H9 (cell line): ENCODE measurements at regions not wholly inside any gene's neighbourhood (a gene's known extent, or its start where the extent isn't known, plus 50 kb on each side); places are given as distances from the start of the nearest gene placed in this dataset.

Source experiments
- DNase-seq: peaks from one replicate; pipeline ENCODE4 v3.0.0-alpha.2; 2017
- H2AFZ ChIP-seq: one replicate; pipeline ENCODE4 v1.6.1; 2013; ENCODE audit warnings: mild to moderate bottlenecking, low read length, control low read depth, moderate library complexity
- H2AK5ac ChIP-seq: 2 replicates; pipeline ENCODE4 v1.6.1; 2013; ENCODE audit warnings: low read length, control low read depth, mixed read lengths; ENCODE audit not compliant: insufficient read length
- H2BK120ac ChIP-seq: one replicate; pipeline ENCODE4 v1.6.1; 2013; ENCODE audit warnings: low read depth, mild to moderate bottlenecking, low read length, control low read depth, inconsistent platforms; ENCODE audit not compliant: poor library complexity, severe bottlenecking
- H2BK12ac ChIP-seq: 2 replicates; pipeline ENCODE4 v1.6.1; 2013; ENCODE audit warnings: low read length, control low read depth, mixed read lengths, low read depth; ENCODE audit not compliant: insufficient read length
- H2BK15ac ChIP-seq: 2 replicates; pipeline ENCODE4 v1.6.1; 2013; ENCODE audit warnings: low read depth, low read length, control low read depth
- H2BK20ac ChIP-seq: one replicate; pipeline ENCODE4 v1.6.1; 2013; ENCODE audit warnings: low read depth, mild to moderate bottlenecking, low read length, control low read depth, inconsistent platforms; ENCODE audit not compliant: poor library complexity, severe bottlenecking
- H2BK5ac ChIP-seq: 2 replicates; pipeline ENCODE4 v1.6.1; 2013; ENCODE audit warnings: low read length, control low read depth, mixed read lengths; ENCODE audit not compliant: insufficient read length
- H3K14ac ChIP-seq: 2 replicates; pipeline ENCODE4 v1.6.1; 2013; ENCODE audit warnings: low read length, control low read depth; ENCODE audit not compliant: insufficient read depth
- H3K18ac ChIP-seq: 2 replicates; pipeline ENCODE4 v1.6.1; 2013; ENCODE audit warnings: low read depth, mild to moderate bottlenecking, mixed read lengths, low read length, control low read depth; ENCODE audit not compliant: insufficient read length
- H3K23ac ChIP-seq: 2 replicates; pipeline ENCODE4 v1.6.1; 2013; ENCODE audit warnings: low read length, control low read depth, mixed read lengths, low read depth; ENCODE audit not compliant: insufficient read length
- H3K23me2 ChIP-seq: 2 replicates; pipeline ENCODE4 v1.6.1; 2013; ENCODE audit warnings: low read depth, mild to moderate bottlenecking, mixed read lengths, low read length, control low read depth; ENCODE audit not compliant: insufficient read length, poor library complexity, severe bottlenecking
- H3K27ac ChIP-seq: 2 replicates; pipeline ENCODE4 v1.5.1; 2013; ENCODE audit warnings: low read length, control low read depth, mixed read lengths, low read depth; ENCODE audit not compliant: insufficient read length
- H3K27me3 ChIP-seq: 2 replicates; pipeline ENCODE4 v1.6.1; 2013; ENCODE audit warnings: low read length, control low read depth, inconsistent platforms; ENCODE audit not compliant: insufficient read depth
- H3K4ac ChIP-seq: 2 replicates; pipeline ENCODE4 v1.6.1; 2013; ENCODE audit warnings: low read depth, mild to moderate bottlenecking, control low read depth, inconsistent platforms, low read length, moderate library complexity
- H3K4me1 ChIP-seq: 2 replicates; pipeline ENCODE4 v1.6.1; 2013; ENCODE audit warnings: low read length, control low read depth, inconsistent platforms; ENCODE audit not compliant: insufficient read depth
- H3K4me2 ChIP-seq: 2 replicates; pipeline ENCODE4 v1.6.1; 2013; ENCODE audit warnings: low read length, control low read depth, mixed read lengths; ENCODE audit not compliant: insufficient read length, insufficient read depth
- H3K56ac ChIP-seq: 2 replicates; pipeline ENCODE4 v1.6.1; 2013; ENCODE audit warnings: low read depth, mild to moderate bottlenecking, mixed read lengths, low read length, control low read depth; ENCODE audit not compliant: insufficient read length
- H3K79me1 ChIP-seq: 2 replicates; pipeline ENCODE4 v1.6.1; 2013; ENCODE audit warnings: low read depth, mild to moderate bottlenecking, moderate library complexity, low read length, control low read depth, inconsistent platforms; ENCODE audit not compliant: insufficient read depth, poor library complexity, severe bottlenecking
- H3K79me2 ChIP-seq: 2 replicates; pipeline ENCODE4 v1.6.1; 2013; ENCODE audit warnings: low read length, control low read depth, inconsistent platforms; ENCODE audit not compliant: insufficient read depth
- H3K9ac ChIP-seq: 2 replicates; pipeline ENCODE4 v1.6.1; 2013; ENCODE audit warnings: low read length, control low read depth, mixed read lengths; ENCODE audit not compliant: insufficient read length; ENCODE audit errors: extremely low read depth
- H3K9me3 ChIP-seq: one replicate; pipeline ENCODE4 v1.6.1; 2013; ENCODE audit warnings: low read depth, low read length, inconsistent platforms; ENCODE audit not compliant: control insufficient read depth
- H3T11ph ChIP-seq: one replicate; pipeline ENCODE4 v1.6.1; 2013; ENCODE audit warnings: mild to moderate bottlenecking, low read length, control low read depth, inconsistent platforms
- H4K20me1 ChIP-seq: one replicate; pipeline ENCODE4 v1.6.1; 2013; ENCODE audit not compliant: control insufficient read depth, insufficient read length, insufficient read depth
- H4K5ac ChIP-seq: 2 replicates; pipeline ENCODE4 v1.6.1; 2013; ENCODE audit warnings: low read depth, mild to moderate bottlenecking, mixed read lengths, low read length, control low read depth; ENCODE audit not compliant: insufficient read length
- H4K8ac ChIP-seq: replicated peaks from 2 replicates; pipeline ENCODE4 v1.6.1; 2013; ENCODE audit warnings: low read length, control low read depth, mixed read lengths, low read depth; ENCODE audit not compliant: insufficient read length
- H4K91ac ChIP-seq: 2 replicates; pipeline ENCODE4 v1.6.1; 2013; ENCODE audit warnings: low read depth, mild to moderate bottlenecking, moderate library complexity, mixed read lengths, low read length, control low read depth; ENCODE audit not compliant: insufficient read length
- H3K27ac Mint-ChIP-seq, 3 experiments: 2 replicates in 2 of 3; 3 replicates in 1 of 3; pipeline ENCODE4 v1.8.0; 2020 to 2021; ENCODE audit warnings: mixed read lengths in 3 of 3, mild to moderate bottlenecking in 1 of 3, moderate library complexity in 1 of 3
- H3K27me3 Mint-ChIP-seq: 2 replicates; pipeline ENCODE4 v1.8.0; 2021; ENCODE audit warnings: low read depth, mild to moderate bottlenecking, moderate library complexity, mixed read lengths
- H3K36me3 Mint-ChIP-seq, 3 experiments: 2 replicates in 2 of 3; 3 replicates in 1 of 3; pipeline ENCODE4 v1.8.0; 2020 to 2021; ENCODE audit warnings: low read depth in 3 of 3, mixed read lengths in 3 of 3; ENCODE audit not compliant: insufficient read depth in 1 of 3
- H3K4me1 Mint-ChIP-seq, 2 experiments: 2 replicates each; pipeline ENCODE4 v1.8.0; 2020; ENCODE audit warnings: mixed read lengths in 2 of 2
- H3K4me3 Mint-ChIP-seq, 2 experiments: 2 replicates in 1 of 2; 3 replicates in 1 of 2; pipeline ENCODE4 v1.8.0; 2020 to 2021; ENCODE audit warnings: mild to moderate bottlenecking in 2 of 2, mixed read lengths in 2 of 2, moderate library complexity in 1 of 2
- H3K9me3 Mint-ChIP-seq, 2 experiments: 2 replicates in 1 of 2; 3 replicates in 1 of 2; pipeline ENCODE4 v1.8.0; 2020; ENCODE audit warnings: mild to moderate bottlenecking in 2 of 2, mixed read lengths in 2 of 2, moderate library complexity in 1 of 2
- WGBS: extraction: QIAGEN DNeasy Blood & Tissue Kit; methylation state at CpG from one replicate; pipeline ENCODE4 v1.1.7; 2013; ENCODE audit warnings: missing lambda C conversion rate, low lambda C conversion rate, mixed read lengths; ENCODE audit not compliant: insufficient read length; ENCODE audit errors: extremely low coverage; 5-methylcytosine and 5-hydroxymethylcytosine counted together
- TF ChIP-seq, protein P1 (sequence below): fragments of 200-600 bp; sonication (generic); conservative IDR thresholded peaks from 3 replicates; pipeline ENCODE4 v1.8.0; 2021; ENCODE audit warnings: antibody characterized with exemption, mild to moderate bottlenecking

DNA sequence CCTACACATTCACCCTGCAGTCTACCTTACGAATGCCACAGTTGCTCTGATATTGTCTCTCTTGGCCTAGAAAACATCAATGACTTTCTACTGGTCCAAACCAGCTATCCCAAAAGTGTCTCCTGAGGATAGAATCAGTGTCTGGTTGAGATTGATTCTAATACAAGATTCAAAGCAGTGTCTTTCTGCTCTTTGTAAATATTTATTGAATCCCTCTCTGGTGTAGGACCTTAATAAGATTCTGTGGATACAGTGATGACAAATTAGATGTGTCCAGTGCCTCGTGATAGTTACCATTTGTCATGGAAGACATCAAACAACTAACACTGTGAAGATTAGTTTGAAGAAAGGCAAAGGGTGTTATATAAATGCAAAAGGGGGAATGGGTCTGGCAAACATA lies 380.7 kb upstream of the TRIB2 start:
- Histone ChIP-seq H2BK5ac (no peak overlapping the region), H2BK12ac (no peak overlapping the region), H4K5ac (no peak overlapping the region), H2AK5ac (no peak overlapping the region), H3K4me1 (no peaks in the 10 kb centered on the region), H3T11ph (no peak overlapping the region), H3K79me2 (no peaks in the 10 kb centered on the region), H3K27ac (no peak overlapping the region), H3K56ac (no peak overlapping the region), H3K23me2 (no peaks in the 10 kb centered on the region), H3K79me1 (no peaks in the 10 kb centered on the region), H2BK15ac (no peak overlapping the region), H3K27me3 (no peaks in the 10 kb centered on the region), H2BK120ac (no peak overlapping the region), H3K23ac (no peak overlapping the region), H3K18ac (no peak overlapping the region), H3K4ac (no peak overlapping the region), H4K91ac (no peak overlapping the region), H4K20me1 (no peaks in the 10 kb centered on the region), H4K8ac (no peak overlapping the region), H2BK20ac (no peak overlapping the region), H3K9me3 (no peaks in the 10 kb centered on the region), H2AFZ (no peak overlapping the region), H3K4me2 (no peak overlapping the region), H3K9ac (no peak overlapping the region), H3K14ac (no peak overlapping the region)
- DNase-seq = no peak
- no peaks in the 10 kb centered on the region for H3K4me1 Mint-ChIP-seq
- TF ChIP-seq, protein P1, sequence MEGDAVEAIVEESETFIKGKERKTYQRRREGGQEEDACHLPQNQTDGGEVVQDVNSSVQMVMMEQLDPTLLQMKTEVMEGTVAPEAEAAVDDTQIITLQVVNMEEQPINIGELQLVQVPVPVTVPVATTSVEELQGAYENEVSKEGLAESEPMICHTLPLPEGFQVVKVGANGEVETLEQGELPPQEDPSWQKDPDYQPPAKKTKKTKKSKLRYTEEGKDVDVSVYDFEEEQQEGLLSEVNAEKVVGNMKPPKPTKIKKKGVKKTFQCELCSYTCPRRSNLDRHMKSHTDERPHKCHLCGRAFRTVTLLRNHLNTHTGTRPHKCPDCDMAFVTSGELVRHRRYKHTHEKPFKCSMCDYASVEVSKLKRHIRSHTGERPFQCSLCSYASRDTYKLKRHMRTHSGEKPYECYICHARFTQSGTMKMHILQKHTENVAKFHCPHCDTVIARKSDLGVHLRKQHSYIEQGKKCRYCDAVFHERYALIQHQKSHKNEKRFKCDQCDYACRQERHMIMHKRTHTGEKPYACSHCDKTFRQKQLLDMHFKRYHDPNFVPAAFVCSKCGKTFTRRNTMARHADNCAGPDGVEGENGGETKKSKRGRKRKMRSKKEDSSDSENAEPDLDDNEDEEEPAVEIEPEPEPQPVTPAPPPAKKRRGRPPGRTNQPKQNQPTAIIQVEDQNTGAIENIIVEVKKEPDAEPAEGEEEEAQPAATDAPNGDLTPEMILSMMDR = no peak
- no peak overlapping the region for H3K4me3 Mint-ChIP-seq
- peaks cover 7% of the 10 kb centered on the region in 2 experiments; a peak in 1 of 5 replicates for H3K9me3 Mint-ChIP-seq
- H3K36me3 Mint-ChIP-seq = 0 out of 7 replicates have a peak, but pooled peaks cover 0 to 4% (median 2%) of the 10 kb centered on the region in 3 experiments
- H3K27me3 Mint-ChIP-seq = no peaks in the 10 kb centered on the region; the same call in 1 of the 2 replicates
- H3K27ac Mint-ChIP-seq = no peak overlapping the region
- WGBS = no CpG with 5 or more reads among the region's 2 CpGs
